22Rv1 (cell line): ENCODE measurements at regions not wholly inside any gene's neighbourhood (a gene's known extent, or its start where the extent isn't known, plus 50 kb on each side); places are given as distances from the start of the nearest gene placed in this dataset.

Experiments
- CTCF ChIP-seq: fragments of 450-650 bp; IDR thresholded peaks from 2 replicates; pipeline ENCODE4 v1.5.1; 2017; ENCODE audit warnings: mild to moderate bottlenecking
- ZFX ChIP-seq: fragments of 450-650 bp; IDR thresholded peaks from 2 replicates; pipeline ENCODE4 v1.6.1; 2017; ENCODE audit warnings: antibody characterized with exemption, borderline replicate concordance

GRCh38 chr2:120999377-121000097, 263.9 kb downstream of the GLI2 start:
- TF ChIP-seq CTCF: no peak
- TF ChIP-seq ZFX: no peak
